Endothelial cell (in vitro differentiated cells): ENCODE measurements at regions not wholly inside any gene's neighbourhood (a gene's known extent, or its start where the extent isn't known, plus 50 kb on each side); places are given as distances from the start of the nearest gene placed in this dataset.

ENCODE experiments used
- DNase-seq: peaks from one replicate; pipeline ENCODE4 v3.0.0; 2021; ENCODE audit warnings: low spot score
- H3K27ac Mint-ChIP-seq: one replicate; pipeline ENCODE4 v1.8.0; 2021; ENCODE audit warnings: mixed read lengths, inconsistent platforms; ENCODE audit not compliant: unreplicated experiment
- H3K27me3 Mint-ChIP-seq: one replicate; pipeline ENCODE4 v1.8.0; 2021; ENCODE audit warnings: mild to moderate bottlenecking, moderate library complexity, mixed read lengths, inconsistent platforms; ENCODE audit not compliant: unreplicated experiment
- H3K36me3 Mint-ChIP-seq: one replicate; pipeline ENCODE4 v1.8.0; 2021; ENCODE audit warnings: mild to moderate bottlenecking, low read depth, mixed read lengths, inconsistent platforms; ENCODE audit not compliant: unreplicated experiment
- H3K4me1 Mint-ChIP-seq: one replicate; pipeline ENCODE4 v1.8.0; 2021; ENCODE audit warnings: mild to moderate bottlenecking, mixed read lengths, inconsistent platforms; ENCODE audit not compliant: unreplicated experiment
- H3K4me3 Mint-ChIP-seq: one replicate; pipeline ENCODE4 v1.8.0; 2021; ENCODE audit warnings: mild to moderate bottlenecking, mixed read lengths, inconsistent platforms; ENCODE audit not compliant: unreplicated experiment
- H3K9me3 Mint-ChIP-seq: one replicate; pipeline ENCODE4 v1.8.0; 2021; ENCODE audit warnings: mixed read lengths, inconsistent platforms; ENCODE audit not compliant: unreplicated experiment
- CTCF ChIP-seq: fragments of 200-600 bp; sonication (generic); IDR thresholded peaks from one replicate; pipeline ENCODE4 v1.5.0; 2021; ENCODE audit warnings: antibody characterized with exemption; ENCODE audit not compliant: unreplicated experiment

GRCh38 chr20:40087496-40087895 lies 601.5 kb downstream of the MAFB start:
- no peaks in the 10 kb centered on the region for H3K4me1 Mint-ChIP-seq
- TF ChIP-seq CTCF = no peak
- H3K9me3 Mint-ChIP-seq = no peaks in the 10 kb centered on the region
- no peak for DNase-seq
- H3K36me3 Mint-ChIP-seq = peaks cover 3% of the 10 kb centered on the region
- no peaks in the 10 kb centered on the region for H3K27me3 Mint-ChIP-seq
- H3K4me3 Mint-ChIP-seq = no peak overlapping the region
- H3K27ac Mint-ChIP-seq = no peak overlapping the region

GRCh38 chr20:40085513-40085912 lies 603.5 kb downstream of the MAFB start:
- H3K4me1 Mint-ChIP-seq = no peaks in the 10 kb centered on the region
- DNase-seq = no peak
- no peaks in the 10 kb centered on the region for H3K36me3 Mint-ChIP-seq
- H3K9me3 Mint-ChIP-seq = no peaks in the 10 kb centered on the region
- H3K27ac Mint-ChIP-seq = no peak overlapping the region
- H3K4me3 Mint-ChIP-seq = no peak overlapping the region
- no peaks in the 10 kb centered on the region for H3K27me3 Mint-ChIP-seq
- TF ChIP-seq CTCF = no peak

GRCh38 chr20:40082436-40082835 lies 606.6 kb downstream of the MAFB start:
- no peak overlapping the region for H3K4me3 Mint-ChIP-seq
- no peak overlapping the region for H3K27ac Mint-ChIP-seq
- H3K36me3 Mint-ChIP-seq = no peaks in the 10 kb centered on the region

DNA sequence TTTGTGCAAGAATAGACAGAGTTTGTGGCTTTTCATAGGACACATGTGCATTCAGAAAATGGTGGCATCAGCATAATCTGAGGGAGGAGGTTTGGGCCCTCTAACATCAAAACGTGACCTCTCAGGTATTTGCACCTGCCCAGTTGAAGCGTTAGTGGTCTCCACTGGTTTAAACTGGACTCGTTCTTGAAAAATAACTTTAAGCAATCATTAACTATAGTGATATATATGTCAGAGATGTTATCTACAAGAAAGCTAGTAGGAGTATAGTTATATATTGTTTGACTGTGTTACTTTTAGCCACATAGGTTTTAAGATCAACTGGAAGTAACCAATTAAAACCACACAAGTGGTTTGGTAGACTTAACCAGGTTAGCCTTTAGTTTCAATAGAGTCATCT lies 607.4 kb downstream of the MAFB start:
- no peaks in the 10 kb centered on the region for H3K27me3 Mint-ChIP-seq
- no peaks in the 10 kb centered on the region for H3K9me3 Mint-ChIP-seq
- no peaks in the 10 kb centered on the region for H3K4me1 Mint-ChIP-seq
- H3K4me3 Mint-ChIP-seq = no peak overlapping the region
- no peak overlapping the region for H3K27ac Mint-ChIP-seq
- H3K36me3 Mint-ChIP-seq = no peaks in the 10 kb centered on the region
- no peak for DNase-seq
- no peak for TF ChIP-seq CTCF

More at GRCh38 chr20:40082436-40082835, 606.6 kb downstream of the MAFB start:
- Mint-ChIP-seq H3K4me1 (no peaks in the 10 kb centered on the region), H3K9me3 (no peaks in the 10 kb centered on the region), H3K27me3 (no peaks in the 10 kb centered on the region)
- no peak for DNase-seq
- TF ChIP-seq CTCF = no peak

DNA sequence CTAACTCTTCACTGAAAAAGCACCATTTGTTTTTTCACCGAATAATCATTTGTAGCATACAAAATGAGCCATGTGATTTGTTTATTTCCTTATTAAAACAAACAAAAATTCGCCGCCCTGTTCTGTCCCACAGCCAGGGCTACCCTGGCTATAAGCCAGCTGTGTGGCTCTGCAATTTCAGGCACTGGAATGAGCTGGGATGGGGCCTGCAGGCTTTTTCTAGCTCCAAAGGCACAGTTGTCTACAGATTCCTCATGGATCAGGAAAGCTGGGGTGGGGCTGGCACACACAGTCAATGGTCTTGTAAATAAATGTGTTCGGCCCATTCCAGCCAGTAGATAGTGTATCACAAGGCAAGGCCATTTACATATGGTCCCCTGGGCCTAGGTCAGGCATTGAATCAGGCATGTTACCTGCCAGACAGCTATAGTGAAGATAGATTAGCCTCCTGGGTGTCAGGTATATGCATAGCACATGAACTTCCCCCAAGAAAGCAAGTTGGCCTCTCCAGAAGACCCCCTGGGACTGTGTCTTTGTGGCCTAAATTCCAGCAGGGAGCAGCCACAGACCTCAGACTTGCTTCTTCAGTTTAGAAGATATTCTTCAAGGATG lies 608.9 kb downstream of the MAFB start:
- H3K9me3 Mint-ChIP-seq = no peaks in the 10 kb centered on the region
- no peak overlapping the region for H3K4me3 Mint-ChIP-seq
- DNase-seq = no peak
- no peaks in the 10 kb centered on the region for H3K4me1 Mint-ChIP-seq
- H3K36me3 Mint-ChIP-seq = no peaks in the 10 kb centered on the region
- TF ChIP-seq CTCF = no peak
- no peaks in the 10 kb centered on the region for H3K27me3 Mint-ChIP-seq
- no peak overlapping the region for H3K27ac Mint-ChIP-seq
